Glomerular endothelial cell (primary cell): ENCODE measurements at regions not wholly inside any gene's neighbourhood (a gene's known extent, or its start where the extent isn't known, plus 50 kb on each side); places are given as distances from the start of the nearest gene placed in this dataset.
"Not testable (repeated sequence)": the region's sequence is repeated elsewhere in the genome, so short reads cannot be mapped to it uniquely, and the experiment has no call there.

Source experiments
- DNase-seq: peaks from one replicate; pipeline ENCODE4 v3.0.0-alpha.2; 2011; ENCODE audit warnings: low read depth, low spot score; ENCODE audit errors: extremely low read depth

GRCh38 chr13:64202517-64202916 lies 2786.9 kb upstream of the PCDH20 start:
- DNase-seq = no peak

DNA sequence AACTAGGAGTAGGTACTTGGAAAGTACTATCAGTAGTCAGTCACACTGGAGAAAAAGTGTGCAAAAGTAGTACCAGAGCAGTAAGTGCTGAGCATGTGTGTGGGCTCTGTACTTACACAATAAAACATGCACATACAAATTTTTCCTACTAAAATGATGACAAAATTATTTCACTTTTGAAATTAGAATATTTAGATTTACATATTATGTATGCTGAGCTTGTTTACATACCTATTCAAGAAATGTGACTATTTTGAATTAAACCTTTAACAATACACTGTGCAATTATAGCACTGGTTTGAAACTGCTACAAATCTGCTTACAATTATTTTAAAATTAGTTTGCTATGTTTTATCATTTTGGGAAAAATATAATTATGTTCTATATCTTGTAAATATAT lies 2781.6 kb upstream of the PCDH20 start:
- no peak for DNase-seq

- DNase-seq = no peak
These were observed 2771.0 kb upstream of the PCDH20 start for GRCh38 chr13:64186503-64187250.

DNA sequence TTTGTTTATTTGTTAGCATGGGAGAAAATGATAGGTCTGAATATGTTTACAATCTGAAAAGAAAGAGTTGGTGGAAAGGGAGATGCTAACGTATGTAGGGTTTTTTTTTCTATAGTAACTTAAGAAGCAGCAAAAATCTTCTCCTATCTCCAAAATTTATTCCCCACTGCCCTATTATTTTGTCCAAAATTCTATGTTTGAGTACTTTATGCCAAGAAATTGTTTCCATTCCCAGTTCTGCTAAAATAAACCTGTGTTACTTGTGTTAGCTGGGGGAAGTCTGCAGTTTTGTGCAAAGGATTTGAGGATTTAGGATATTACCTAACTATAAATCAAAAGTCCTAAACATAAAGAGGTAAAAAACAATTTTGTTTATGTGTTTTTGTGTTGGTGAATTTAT lies 2770.4 kb upstream of the PCDH20 start:
- no peak for DNase-seq

DNA sequence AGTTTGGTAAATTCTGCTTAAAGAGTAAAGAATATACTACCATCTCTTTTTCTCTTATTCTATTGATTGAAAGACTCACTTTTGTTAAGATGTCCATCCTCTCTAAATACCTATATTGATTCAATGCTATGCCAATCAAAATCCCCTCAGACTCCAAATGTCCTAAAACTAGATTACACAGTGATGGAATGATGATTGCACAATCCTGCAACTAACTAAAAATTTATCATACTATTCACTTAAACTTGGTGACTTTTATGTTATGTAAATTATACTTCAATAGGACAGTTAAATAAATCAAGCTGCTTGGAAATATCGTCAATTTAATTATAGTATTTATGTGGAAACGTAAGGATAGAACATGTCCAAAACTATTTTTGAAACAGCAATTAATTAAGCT lies 2765.1 kb upstream of the PCDH20 start:
- no peak for DNase-seq

DNA sequence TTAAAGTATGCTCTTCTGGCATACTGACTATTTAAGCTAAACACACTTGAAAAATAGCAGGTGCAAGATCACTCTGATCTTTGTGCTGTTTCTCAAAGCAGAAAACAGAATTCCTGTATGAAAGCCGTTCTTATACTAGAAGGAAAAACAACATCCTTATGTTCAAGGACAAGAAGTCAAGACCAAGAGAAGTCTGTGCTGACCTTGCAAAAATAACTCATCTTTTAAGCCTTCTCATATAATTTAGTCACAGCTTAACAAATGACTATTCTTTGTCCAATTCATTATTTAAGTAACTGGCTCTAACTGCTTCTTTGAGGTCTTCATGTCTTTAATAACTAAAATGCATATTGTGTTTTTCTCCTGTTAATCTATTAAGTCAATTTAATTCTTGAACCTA lies 2750.2 kb upstream of the PCDH20 start:
- DNase-seq = no peak

GRCh38 chr13:64164435-64164834 lies 2748.8 kb upstream of the PCDH20 start:
- DNase-seq = no peak

- no peak for DNase-seq
These were observed 2744.8 kb upstream of the PCDH20 start for GRCh38 chr13:64160479-64160878.

GRCh38 chr13:64158908-64159307 lies 2743.3 kb upstream of the PCDH20 start:
- peak; percentile 72 for DNase-seq

DNA sequence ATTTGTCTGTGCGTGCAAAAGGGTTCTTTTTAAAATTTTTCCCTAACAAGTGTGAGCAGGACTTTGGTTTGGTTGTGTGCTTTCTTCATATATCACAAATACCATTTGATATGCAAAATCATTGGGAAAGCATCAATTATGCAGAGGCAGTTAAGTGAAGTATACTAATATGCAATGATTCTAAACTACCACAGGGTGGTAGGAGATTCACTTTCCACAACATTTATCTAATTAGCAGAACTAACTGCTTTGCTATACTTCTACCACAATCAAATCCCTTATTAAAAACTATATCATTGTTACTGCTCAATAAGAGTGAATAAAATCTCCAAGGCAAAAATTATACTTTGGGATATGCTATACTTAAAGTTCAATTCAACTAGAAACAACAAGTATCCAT lies 2738.9 kb upstream of the PCDH20 start:
- no peak for DNase-seq

DNA sequence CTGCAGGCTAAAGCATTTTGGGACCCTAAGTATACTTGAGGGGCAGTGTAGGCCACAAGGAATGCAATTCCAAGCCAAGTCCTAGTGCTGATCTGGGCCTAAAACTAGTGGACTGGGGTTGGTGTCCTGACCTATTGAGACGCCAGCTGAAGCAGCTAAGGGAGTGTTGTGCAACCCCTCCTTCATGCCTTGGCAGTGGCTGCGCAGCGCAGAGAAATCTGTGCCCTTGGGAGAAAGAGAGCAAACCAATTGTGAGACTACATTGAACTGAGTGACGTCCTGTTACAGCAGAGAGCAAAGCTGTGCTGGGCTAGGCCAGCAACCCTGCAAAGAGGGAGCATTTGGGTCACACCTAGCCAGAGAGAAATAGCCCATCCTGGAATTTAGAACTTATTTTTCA lies 2715.0 kb upstream of the PCDH20 start:
- DNase-seq = no peak

DNA sequence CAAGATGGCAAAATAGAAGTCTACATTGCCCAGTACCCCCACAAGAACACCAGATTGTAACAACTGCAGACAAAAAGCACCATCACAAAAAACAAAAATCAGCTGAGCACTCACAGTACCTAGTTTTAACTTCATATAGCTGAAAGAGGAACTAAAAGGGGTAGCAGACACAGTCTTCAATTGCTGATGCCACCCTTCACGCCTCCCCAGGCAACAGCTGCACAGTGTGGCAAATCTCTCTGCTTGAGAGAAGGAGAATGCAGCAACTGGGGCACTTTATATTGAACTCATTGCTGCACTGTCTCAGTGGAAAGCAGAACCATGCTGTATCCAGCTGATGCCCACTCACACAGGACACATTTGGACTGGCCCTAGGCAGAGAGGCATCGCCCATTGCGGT lies 2714.5 kb upstream of the PCDH20 start:
- DNase-seq = no peak

- no peak for DNase-seq
These were observed 2712.2 kb upstream of the PCDH20 start for GRCh38 chr13:64127856-64128255.

- no peak for DNase-seq
These were observed 2711.5 kb upstream of the PCDH20 start for GRCh38 chr13:64127192-64127591.

DNA sequence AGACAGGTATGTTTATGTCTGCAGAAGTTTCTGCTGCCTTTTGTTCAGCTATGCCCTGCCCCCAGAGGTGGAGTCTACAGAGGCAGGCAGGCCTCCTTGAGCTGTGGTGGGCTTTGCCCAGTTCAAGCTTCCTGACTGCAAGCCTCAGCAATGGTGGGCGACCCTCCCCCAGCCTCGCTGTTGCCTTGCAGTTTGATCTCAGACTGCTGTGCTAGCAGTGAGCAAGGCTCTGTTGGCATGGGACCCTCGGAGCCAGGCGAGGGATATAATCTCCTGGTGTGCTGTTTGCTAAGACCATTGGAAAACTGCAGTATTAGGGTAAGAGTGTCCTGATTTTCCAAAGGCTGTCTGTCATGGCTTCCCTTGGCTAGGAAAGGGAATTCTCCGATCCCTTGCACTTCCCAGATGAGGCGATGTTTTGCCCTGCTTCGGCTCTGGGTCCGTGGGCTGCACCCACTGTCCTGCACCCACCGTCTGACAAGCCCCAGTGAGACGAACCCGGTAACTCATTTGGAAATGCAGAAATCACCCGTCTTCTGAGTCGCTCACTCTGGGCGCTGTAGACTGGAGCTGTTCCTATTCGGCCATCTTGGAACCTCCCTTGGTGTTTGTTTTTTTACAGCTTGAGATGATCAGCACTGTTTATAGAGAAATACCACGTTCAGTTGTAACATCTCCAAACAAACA lies 2705.5 kb upstream of the PCDH20 start:
- DNase-seq = not testable (repeated sequence)

DNA sequence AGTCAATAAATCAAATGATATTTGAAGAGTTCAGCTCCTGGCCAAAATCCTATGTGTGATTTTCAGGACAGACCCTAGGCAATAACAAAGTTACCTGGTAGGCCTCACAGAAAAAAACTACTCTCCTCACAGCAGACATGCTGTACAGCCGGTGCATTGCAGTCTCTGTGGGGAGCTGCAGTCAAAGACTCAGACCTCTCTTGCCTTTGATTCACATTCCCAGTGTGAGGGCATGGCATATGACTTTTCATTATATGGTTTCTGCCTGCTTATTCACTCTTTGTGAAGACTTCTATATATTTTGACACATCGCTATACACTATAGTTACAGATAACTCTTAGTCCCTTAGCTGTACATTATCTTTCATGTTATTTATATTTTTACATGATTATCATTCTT lies 2684.3 kb upstream of the PCDH20 start:
- DNase-seq = no peak

DNA sequence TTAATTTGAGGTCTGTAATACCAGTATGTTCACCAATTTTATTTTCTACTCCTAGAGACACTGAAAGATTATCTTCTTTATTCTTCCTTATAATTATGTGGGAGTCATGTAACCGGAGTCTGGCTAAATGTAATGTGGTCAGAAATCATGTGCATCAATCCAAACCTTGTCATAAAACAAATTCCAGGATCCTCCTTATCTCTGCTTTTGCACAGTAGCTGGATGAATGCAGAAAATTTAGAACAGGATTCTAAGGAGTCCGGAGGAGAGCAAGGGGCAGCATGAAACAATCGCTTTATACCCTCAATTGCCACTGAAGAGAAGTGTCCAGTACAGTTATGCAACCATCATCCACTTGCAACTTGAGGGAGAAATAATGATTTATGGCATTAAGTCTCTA lies 2674.7 kb upstream of the PCDH20 start:
- DNase-seq = no peak

GRCh38 chr13:64088491-64088890 lies 2672.8 kb upstream of the PCDH20 start:
- no peak for DNase-seq

GRCh38 chr13:64087624-64088023 lies 2672.0 kb upstream of the PCDH20 start:
- DNase-seq = no peak

- DNase-seq = no peak
These were observed 2668.2 kb upstream of the PCDH20 start for GRCh38 chr13:64083811-64084210.

DNA sequence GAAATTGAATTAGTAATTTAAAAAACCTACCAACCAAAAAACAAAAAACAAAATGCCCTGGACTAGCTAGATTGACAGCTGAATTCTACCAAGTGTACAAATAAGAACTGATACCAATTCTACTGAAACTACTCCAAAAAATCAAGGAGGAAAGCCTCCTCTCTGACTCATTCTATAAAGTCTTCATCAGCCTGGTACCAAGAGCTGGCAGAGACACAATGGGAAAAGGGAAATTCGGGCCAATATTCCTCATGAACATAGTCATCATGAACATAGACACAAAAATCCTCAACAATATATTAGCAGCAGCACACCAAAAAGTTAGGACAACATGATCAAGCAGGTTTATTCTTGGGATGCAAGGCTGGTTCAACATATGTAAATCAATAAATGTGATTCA lies 2667.7 kb upstream of the PCDH20 start:
- DNase-seq = no peak

- DNase-seq = no peak
These were observed 2662.9 kb upstream of the PCDH20 start for GRCh38 chr13:64078480-64078936.
